ENCODE measurements at regions not wholly inside any gene's neighbourhood (a gene's known extent, or its start where the extent isn't known, plus 50 kb on each side); places are given as distances from the start of the nearest gene placed in this dataset.

DNA sequence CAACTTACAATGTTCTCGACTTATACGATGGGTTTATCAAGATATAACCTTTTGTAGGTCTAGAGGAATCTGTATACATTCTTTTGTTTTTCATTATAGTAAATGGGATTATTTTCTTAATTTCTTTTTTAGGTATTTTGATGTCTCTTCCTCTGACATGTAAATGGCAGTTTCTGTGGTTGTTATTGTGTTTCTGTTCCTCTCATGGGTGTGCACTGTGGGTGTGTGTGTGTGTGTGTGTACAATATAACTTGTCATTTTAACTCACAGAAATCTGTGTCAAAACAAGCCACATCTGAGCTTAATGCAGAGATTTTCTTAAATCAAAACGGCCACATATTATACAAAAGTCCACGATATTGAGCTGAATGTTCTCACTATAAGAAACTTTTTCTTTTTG, 1300.8 kb upstream of the B3GALT2 start:
- Histone ChIP-seq H3K9ac (ENCODE audit: low read length) (no peak overlapping the region), H3K9me3 (ENCODE audit: control insufficient read depth in 1 of 2, insufficient read depth in 1 of 2, low read depth in 1 of 2, low read length in 2 of 2) (no peaks in the 10 kb centered on the region), H2AFZ (ENCODE audit: low read depth, low read length, poor library complexity, severe bottlenecking) (no peak overlapping the region), H3K27me3 (ENCODE audit: insufficient read depth, low read length) (no peaks in the 10 kb centered on the region), H3K4me1 (ENCODE audit: control insufficient read depth in 1 of 2, insufficient read depth in 2 of 2, low read length in 2 of 2) (no peaks in the 10 kb centered on the region), H3K27ac (ENCODE audit: low read depth, low read length) (no peak overlapping the region), H3K36me3 (ENCODE audit: control insufficient read depth in 1 of 2, insufficient read depth in 2 of 2, low read length in 2 of 2) (no peaks in the 10 kb centered on the region), H3K79me2 (ENCODE audit: insufficient read depth, low read length) (no peaks in the 10 kb centered on the region), H3K9me2 (ENCODE audit: insufficient read depth) (no peaks in the 10 kb centered on the region), H3K4me3 (replicated peaks in 1 of 2; ENCODE audit: low read depth in 1 of 2, low read length in 2 of 2) (no peak overlapping the region), H3K4me2 (ENCODE audit: low read length) (no peak overlapping the region), H4K20me1 (ENCODE audit: insufficient read depth) (no peaks in the 10 kb centered on the region)
- intact Hi-C loops (cut with micrococcal nuclease) = no loop called here
- ATAC-seq = no peak
- CTCF ChIA-PET = no interaction called here
- BruUV-seq (replicated peaks) = no TSS peak
- TF ChIP-seq, protein P1, sequence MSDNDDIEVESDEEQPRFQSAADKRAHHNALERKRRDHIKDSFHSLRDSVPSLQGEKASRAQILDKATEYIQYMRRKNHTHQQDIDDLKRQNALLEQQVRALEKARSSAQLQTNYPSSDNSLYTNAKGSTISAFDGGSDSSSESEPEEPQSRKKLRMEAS (IDR thresholded peaks at IDR 0.05) = no peak
- TF ChIP-seq RAD21 (IDR thresholded peaks at IDR 0.05; ENCODE audit: low read depth) (no peak), POLR2AphosphoS5 (IDR thresholded peaks at IDR 0.05; ENCODE audit: low read depth, low read length) (no peak), ZFX (IDR thresholded peaks at IDR 0.05) (no peak), POLR2A (IDR thresholded peaks at IDR 0.05; ENCODE audit: borderline replicate concordance, extremely low read depth, insufficient read depth, insufficient read length) (no peak), YY1 (IDR thresholded peaks at IDR 0.05; ENCODE audit: extremely low read depth, insufficient replicate concordance, low read depth, low read length) (no peak), JUND (IDR thresholded peaks at IDR 0.05) (no peak), CEBPB (IDR thresholded peaks at IDR 0.05; ENCODE audit: low read depth) (no peak), SRF (IDR thresholded peaks at IDR 0.05; ENCODE audit: low read depth) (no peak), TCF7L2 (IDR thresholded peaks at IDR 0.05; ENCODE audit: borderline replicate concordance, extremely low read depth, insufficient read depth, insufficient read length) (no peak), EZH2phosphoT487 (IDR thresholded peaks at IDR 0.05; ENCODE audit: borderline replicate concordance) (no peak), CBX3 (IDR thresholded peaks at IDR 0.05; ENCODE audit: low read depth) (no peak), FOSL1 (IDR thresholded peaks at IDR 0.05; ENCODE audit: low read depth) (no peak), EGR1 (IDR thresholded peaks at IDR 0.05; ENCODE audit: low read depth) (no peak), ZNF274 (IDR thresholded peaks at IDR 0.05; ENCODE audit: low read depth, low read length) (no peak), SIN3A (IDR thresholded peaks at IDR 0.05; ENCODE audit: low read depth) (no peak)
- TF ChIP-seq, protein P2, sequence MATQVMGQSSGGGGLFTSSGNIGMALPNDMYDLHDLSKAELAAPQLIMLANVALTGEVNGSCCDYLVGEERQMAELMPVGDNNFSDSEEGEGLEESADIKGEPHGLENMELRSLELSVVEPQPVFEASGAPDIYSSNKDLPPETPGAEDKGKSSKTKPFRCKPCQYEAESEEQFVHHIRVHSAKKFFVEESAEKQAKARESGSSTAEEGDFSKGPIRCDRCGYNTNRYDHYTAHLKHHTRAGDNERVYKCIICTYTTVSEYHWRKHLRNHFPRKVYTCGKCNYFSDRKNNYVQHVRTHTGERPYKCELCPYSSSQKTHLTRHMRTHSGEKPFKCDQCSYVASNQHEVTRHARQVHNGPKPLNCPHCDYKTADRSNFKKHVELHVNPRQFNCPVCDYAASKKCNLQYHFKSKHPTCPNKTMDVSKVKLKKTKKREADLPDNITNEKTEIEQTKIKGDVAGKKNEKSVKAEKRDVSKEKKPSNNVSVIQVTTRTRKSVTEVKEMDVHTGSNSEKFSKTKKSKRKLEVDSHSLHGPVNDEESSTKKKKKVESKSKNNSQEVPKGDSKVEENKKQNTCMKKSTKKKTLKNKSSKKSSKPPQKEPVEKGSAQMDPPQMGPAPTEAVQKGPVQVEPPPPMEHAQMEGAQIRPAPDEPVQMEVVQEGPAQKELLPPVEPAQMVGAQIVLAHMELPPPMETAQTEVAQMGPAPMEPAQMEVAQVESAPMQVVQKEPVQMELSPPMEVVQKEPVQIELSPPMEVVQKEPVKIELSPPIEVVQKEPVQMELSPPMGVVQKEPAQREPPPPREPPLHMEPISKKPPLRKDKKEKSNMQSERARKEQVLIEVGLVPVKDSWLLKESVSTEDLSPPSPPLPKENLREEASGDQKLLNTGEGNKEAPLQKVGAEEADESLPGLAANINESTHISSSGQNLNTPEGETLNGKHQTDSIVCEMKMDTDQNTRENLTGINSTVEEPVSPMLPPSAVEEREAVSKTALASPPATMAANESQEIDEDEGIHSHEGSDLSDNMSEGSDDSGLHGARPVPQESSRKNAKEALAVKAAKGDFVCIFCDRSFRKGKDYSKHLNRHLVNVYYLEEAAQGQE (IDR thresholded peaks at IDR 0.05; ENCODE audit: low read depth) = no peak
- TF ChIP-seq, protein P3, sequence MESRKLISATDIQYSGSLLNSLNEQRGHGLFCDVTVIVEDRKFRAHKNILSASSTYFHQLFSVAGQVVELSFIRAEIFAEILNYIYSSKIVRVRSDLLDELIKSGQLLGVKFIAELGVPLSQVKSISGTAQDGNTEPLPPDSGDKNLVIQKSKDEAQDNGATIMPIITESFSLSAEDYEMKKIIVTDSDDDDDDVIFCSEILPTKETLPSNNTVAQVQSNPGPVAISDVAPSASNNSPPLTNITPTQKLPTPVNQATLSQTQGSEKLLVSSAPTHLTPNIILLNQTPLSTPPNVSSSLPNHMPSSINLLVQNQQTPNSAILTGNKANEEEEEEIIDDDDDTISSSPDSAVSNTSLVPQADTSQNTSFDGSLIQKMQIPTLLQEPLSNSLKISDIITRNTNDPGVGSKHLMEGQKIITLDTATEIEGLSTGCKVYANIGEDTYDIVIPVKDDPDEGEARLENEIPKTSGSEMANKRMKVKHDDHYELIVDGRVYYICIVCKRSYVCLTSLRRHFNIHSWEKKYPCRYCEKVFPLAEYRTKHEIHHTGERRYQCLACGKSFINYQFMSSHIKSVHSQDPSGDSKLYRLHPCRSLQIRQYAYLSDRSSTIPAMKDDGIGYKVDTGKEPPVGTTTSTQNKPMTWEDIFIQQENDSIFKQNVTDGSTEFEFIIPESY (IDR thresholded peaks at IDR 0.05; ENCODE audit: extremely low read depth, insufficient replicate concordance, low read length) = no peak
- TF ChIP-seq, protein P4, sequence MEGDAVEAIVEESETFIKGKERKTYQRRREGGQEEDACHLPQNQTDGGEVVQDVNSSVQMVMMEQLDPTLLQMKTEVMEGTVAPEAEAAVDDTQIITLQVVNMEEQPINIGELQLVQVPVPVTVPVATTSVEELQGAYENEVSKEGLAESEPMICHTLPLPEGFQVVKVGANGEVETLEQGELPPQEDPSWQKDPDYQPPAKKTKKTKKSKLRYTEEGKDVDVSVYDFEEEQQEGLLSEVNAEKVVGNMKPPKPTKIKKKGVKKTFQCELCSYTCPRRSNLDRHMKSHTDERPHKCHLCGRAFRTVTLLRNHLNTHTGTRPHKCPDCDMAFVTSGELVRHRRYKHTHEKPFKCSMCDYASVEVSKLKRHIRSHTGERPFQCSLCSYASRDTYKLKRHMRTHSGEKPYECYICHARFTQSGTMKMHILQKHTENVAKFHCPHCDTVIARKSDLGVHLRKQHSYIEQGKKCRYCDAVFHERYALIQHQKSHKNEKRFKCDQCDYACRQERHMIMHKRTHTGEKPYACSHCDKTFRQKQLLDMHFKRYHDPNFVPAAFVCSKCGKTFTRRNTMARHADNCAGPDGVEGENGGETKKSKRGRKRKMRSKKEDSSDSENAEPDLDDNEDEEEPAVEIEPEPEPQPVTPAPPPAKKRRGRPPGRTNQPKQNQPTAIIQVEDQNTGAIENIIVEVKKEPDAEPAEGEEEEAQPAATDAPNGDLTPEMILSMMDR (IDR thresholded peaks at IDR 0.05 in 2 of 3, conservative IDR thresholded peaks at IDR 0.05 in 1 of 3; ENCODE audit: borderline replicate concordance in 1 of 3, insufficient read depth in 1 of 3, low read depth in 2 of 3, low read length in 2 of 3) = no peak
- RAD21 ChIA-PET (ENCODE audit: low non-redundant PET in 1 of 2, low total read pairs in 2 of 2, uncharacterized antibody in 2 of 2, unreplicated experiment in 2 of 2) = no interaction called here
- DNase-seq (ENCODE audit: low read depth, low spot score) = no peak
- POLR2A ChIA-PET = no interaction called here

Data from HCT116 (cell line).